NCI-H2029 (cell line): ENCODE measurements at regions not wholly inside any gene's neighbourhood (a gene's known extent, or its start where the extent isn't known, plus 50 kb on each side); places are given as distances from the start of the nearest gene placed in this dataset.
"Not testable (repeated sequence)": the region's sequence is repeated elsewhere in the genome, so short reads cannot be mapped to it uniquely, and the experiment has no call there.

ENCODE experiments used
- DNase-seq: peaks from one replicate; lab custom pipeline; 2025; lab: John Stamatoyannopoulos, UW

GRCh38 chr15:87477026-87477425 is 779.5 kb downstream of the NTRK3 start:
- no peak for DNase-seq

GRCh38 chr15:87470923-87471322 is 785.6 kb downstream of the NTRK3 start:
- DNase-seq, result no peak

GRCh38 chr15:87463956-87464355 is 792.6 kb downstream of the NTRK3 start:
- not testable (repeated sequence) for DNase-seq

GRCh38 chr15:87461631-87462030 is 794.9 kb downstream of the NTRK3 start:
- DNase-seq, result no peak

GRCh38 chr15:87454860-87455259 is 801.7 kb downstream of the NTRK3 start:
- DNase-seq, result no peak

- no peak for DNase-seq
These were observed 806.2 kb downstream of the NTRK3 start for GRCh38 chr15:87450314-87450713.

GRCh38 chr15:87439090-87439489 is 817.4 kb downstream of the NTRK3 start:
- DNase-seq, result no peak

GRCh38 chr15:87433871-87434270 is 822.7 kb downstream of the NTRK3 start:
- DNase-seq, result no peak

GRCh38 chr15:87429754-87430153 is 826.8 kb downstream of the NTRK3 start:
- DNase-seq, result no peak

GRCh38 chr15:87420017-87420416 is 836.5 kb downstream of the NTRK3 start:
- DNase-seq, result no peak

- DNase-seq, result no peak
These were observed 837.2 kb downstream of the NTRK3 start for GRCh38 chr15:87419344-87419743.

- no peak for DNase-seq
These were observed 839.8 kb downstream of the NTRK3 start for GRCh38 chr15:87416591-87417257.

GRCh38 chr15:87408902-87409301 is 847.6 kb downstream of the NTRK3 start:
- DNase-seq, result no peak

GRCh38 chr15:87403973-87404372 is 852.6 kb downstream of the NTRK3 start:
- DNase-seq, result no peak

GRCh38 chr15:87401973-87402372 is 854.6 kb downstream of the NTRK3 start:
- DNase-seq, result no peak

GRCh38 chr15:87394676-87395075 is 861.9 kb downstream of the NTRK3 start:
- no peak for DNase-seq

GRCh38 chr15:87387766-87388165 is 868.8 kb downstream of the NTRK3 start:
- no peak for DNase-seq

GRCh38 chr15:87374339-87374738 is 882.2 kb downstream of the NTRK3 start:
- DNase-seq, result no peak

- no peak for DNase-seq
These were observed 887.3 kb downstream of the NTRK3 start for GRCh38 chr15:87369269-87369668.

- DNase-seq, result no peak
These were observed 888.0 kb downstream of the NTRK3 start for GRCh38 chr15:87368511-87368910.

- DNase-seq, result no peak
These were observed 891.4 kb downstream of the NTRK3 start for GRCh38 chr15:87365186-87365585.

- DNase-seq, result no peak
These were observed 894.0 kb downstream of the NTRK3 start for GRCh38 chr15:87362531-87362930.

- no peak for DNase-seq
These were observed 898.8 kb downstream of the NTRK3 start for GRCh38 chr15:87357637-87358313.

GRCh38 chr15:87355946-87356345 is 900.6 kb downstream of the NTRK3 start:
- no peak for DNase-seq
